GM19468 (cell line): ENCODE measurements at regions not wholly inside any gene's neighbourhood (a gene's known extent, or its start where the extent isn't known, plus 50 kb on each side); places are given as distances from the start of the nearest gene placed in this dataset.

Experiments used
- ATAC-seq: cut with Tn5 transposase; IDR thresholded peaks from one replicate; pipeline ENCODE4 v1.9.1; 2021; ENCODE audit warnings: mild to moderate bottlenecking, moderate library complexity, moderate number of reproducible peaks; ENCODE audit not compliant: unreplicated experiment; ENCODE audit errors: extremely low read depth

- ATAC-seq, result no peak
These were observed 148.4 kb upstream of the HMCN1 start for GRCh38 chr1:185585770-185586169.

DNA sequence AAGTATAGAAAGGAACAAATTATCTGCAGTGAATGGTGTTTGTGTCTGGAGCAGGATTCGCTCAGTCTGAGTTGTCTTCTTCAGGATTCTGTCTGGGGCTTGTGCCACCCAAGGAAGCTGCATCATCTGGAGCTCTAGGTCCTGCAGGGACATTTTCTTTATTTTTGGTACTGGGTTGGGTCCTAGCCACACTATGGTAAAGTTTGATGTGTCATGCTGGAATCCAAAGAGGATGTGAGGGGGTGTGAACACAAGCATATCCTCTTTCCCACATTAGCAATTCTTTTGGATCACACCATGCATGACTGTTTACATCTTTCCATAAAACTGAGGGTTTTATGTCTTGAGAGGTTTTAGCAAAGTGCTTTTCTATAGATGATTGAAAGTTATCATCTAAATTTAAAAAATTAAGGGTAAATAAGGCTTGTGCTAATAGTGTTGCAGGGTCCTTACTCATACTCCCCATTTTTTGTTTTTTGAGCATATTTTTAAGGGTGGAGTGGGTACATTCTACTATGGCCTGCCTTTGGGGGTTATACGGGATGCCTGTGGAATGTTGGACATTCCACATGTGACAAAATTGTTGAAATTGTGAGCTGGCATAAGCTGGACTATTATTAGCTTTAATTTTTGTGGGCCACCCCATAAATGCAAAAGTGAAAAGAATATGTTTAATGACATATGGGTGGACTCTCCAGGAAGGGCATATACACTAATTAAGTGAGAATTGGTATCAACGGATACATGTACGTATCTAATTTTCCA lies 152.0 kb upstream of the HMCN1 start:
- no peak for ATAC-seq

GRCh38 chr1:185581020-185581419 lies 153.2 kb upstream of the HMCN1 start:
- no peak for ATAC-seq

DNA sequence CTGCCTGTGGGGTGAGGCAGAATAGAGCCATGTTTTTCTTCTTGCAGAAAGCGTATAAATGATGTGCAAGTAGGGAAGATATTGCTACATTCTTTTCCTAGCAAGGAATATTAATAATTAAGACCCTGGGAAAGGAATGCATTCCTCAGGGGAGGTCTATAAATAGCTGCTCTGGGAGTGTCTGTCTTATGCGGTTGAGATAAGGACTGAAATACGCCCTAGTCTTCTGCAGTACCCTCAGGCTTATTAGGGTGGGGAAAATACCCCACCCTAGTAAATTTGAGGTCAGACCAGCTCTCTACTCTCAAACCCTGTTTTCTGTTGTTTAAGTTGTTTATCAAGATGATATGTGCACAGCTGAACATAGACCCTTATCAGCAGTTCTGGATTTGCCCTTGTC lies 155.9 kb upstream of the HMCN1 start:
- no peak for ATAC-seq

DNA sequence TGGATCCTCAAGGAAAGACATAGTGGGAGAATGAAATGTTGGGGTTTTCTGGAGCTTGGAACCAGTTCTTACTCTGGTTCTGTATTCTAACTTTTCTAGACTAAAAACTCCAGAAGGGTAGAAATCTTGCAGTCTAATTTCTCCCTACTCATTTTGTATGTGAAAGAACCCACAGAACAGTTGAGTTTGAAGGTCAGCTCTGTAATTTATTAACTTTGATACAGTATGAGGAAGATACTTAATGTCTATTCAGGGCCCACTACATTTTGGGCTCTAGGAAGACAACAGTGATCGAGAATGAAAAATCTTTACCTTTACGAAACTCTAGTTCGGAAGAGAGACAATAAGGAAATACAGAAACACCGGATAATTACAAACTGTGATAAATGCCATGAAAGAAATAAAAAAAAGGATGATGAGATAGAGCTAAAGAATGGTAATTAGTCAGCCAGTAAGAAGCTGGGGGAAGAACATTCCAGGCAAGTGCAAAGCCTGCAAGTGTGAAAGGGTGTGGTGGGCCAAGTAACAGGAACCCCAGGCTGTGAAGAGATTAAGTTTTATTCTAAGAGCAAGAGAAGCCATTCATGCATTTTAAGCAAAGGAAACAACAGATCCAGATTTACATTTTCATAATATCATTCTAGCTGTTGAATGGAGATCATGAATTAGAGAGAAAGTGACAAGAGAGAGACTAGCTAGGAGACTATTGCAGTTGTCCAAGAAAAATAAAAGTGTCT lies 159.9 kb upstream of the HMCN1 start:
- ATAC-seq, result no peak

GRCh38 chr1:185573677-185574076 lies 160.5 kb upstream of the HMCN1 start:
- ATAC-seq, result no peak

DNA sequence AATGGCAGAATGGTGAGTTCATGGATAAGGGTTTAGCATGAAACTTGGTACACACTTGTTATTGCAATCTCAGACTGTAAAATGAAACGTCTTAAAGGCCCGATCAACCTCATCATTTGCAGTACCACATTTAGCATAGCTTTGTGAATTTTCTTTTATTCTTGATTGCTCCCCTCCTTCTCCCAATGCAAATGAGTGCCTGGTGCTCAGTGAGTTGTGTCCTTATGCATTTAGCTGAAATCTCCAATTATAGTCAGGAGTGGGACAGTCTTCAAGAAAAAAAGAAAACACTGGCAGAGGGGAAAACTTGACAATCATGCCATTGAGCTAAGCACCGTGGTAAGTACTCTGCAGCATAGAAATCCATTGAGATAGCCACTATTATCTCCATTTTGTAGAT lies 161.0 kb upstream of the HMCN1 start:
- ATAC-seq, result no peak

- ATAC-seq, result no peak
These were observed 163.2 kb upstream of the HMCN1 start for GRCh38 chr1:185570962-185571361.

- ATAC-seq, result no peak
These were observed 165.8 kb upstream of the HMCN1 start for GRCh38 chr1:185568155-185569123.

GRCh38 chr1:185567440-185567839 lies 166.8 kb upstream of the HMCN1 start:
- ATAC-seq, result no peak

- peak; percentile 42 for ATAC-seq
These were observed 167.2 kb upstream of the HMCN1 start for GRCh38 chr1:185566995-185567394.

GRCh38 chr1:185565302-185565701 lies 168.9 kb upstream of the HMCN1 start:
- ATAC-seq, result no peak

DNA sequence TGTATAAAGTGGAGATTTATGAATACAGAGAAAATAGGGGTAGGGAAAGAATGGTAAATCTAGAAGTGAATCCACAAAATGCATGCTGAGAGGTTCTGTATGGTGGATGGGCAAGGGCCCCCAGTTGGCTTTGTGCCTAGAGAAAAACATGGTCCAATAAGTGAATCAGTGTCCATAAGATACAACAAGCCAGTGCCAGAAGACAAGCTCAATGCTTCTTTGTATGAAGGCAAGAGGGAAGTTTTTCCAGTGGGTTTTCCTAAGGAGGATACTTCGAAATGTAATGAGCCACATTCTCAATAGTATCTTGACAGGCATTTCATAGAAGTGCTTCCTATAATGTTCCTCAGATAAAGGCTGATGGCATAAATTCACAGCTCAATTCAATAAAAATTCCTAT lies 169.4 kb upstream of the HMCN1 start:
- no peak for ATAC-seq

DNA sequence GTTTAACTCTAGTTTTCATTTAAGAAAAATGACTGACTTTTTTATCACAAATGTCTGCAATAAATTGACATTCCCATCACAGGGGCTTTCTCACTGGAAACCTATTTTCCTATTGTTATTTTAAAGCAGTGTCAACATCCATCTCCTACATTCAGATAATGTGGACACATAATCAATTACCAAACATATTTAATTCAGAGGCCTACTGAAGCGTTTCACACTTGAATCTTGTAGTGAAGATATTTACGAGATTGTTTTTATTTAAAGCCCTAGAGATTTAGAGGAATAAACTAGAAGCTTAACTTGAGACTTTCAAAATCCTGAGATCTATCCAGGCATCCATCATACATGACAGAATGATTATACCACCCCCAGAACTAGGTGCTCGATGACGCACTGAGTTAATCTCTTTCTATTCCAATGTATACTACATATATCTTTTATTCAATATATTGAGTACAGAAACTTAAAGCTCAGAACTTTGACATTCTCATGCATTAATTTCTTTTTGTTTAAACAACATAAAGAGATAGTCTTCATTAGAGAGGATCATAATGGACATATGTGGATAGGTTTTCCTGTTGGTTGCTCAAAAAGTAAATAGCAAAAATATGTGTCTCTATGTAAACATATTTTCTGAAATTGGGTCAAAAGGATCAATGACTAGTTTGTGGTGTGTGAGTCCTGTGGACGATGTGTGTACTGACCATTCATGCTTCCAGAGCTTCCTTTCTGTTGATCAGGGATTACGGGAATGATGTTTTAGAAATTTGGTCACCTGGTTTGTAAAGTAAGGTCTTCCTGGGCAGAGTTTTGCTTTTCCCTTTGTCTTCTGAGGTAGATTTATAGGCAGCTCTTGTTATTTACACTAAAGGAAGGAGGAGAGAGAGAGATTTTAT lies 171.5 kb upstream of the HMCN1 start:
- ATAC-seq, result no peak

DNA sequence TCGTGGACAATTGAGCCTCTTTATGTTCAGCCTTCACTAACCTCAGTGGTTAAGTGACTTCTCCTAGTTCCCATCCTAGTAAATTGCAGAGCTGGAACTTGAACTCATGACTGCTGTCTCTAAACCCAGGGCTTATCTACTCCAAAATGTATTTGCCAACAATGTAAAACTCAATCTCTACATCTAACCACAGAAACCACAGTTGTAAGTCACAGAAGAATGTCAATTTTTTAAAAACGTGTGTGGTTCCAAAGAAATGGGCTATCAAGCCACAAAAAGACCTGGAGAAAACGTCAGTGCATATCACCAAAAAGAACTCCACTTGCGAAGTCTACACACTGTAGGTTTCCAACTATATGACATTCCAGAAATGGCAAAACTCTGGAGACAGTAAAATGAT lies 172.6 kb upstream of the HMCN1 start:
- ATAC-seq, result no peak

GRCh38 chr1:185560760-185561159 lies 173.4 kb upstream of the HMCN1 start:
- no peak for ATAC-seq

GRCh38 chr1:185559684-185560331 lies 174.4 kb upstream of the HMCN1 start:
- ATAC-seq, result peak; percentile 95

DNA sequence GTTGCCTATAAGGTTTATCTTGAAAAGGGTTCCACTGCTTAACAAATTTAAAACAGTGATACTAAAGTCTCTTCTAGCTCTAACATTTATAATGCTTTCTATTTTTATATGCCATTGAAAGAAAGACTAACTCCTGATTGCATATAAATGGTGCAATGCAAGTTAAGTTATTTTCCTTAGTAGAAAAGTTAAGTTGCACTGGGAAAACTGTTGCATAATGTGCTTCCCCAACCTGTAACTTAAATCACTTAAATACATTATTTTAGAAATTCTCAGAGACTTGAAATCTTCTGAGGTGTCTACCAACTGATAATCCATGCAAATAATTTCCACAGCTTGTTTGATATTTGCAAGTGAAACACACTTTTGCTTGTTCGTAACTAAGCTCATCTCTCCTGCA lies 175.0 kb upstream of the HMCN1 start:
- ATAC-seq, result no peak

- ATAC-seq, result no peak
These were observed 177.6 kb upstream of the HMCN1 start for GRCh38 chr1:185556561-185556960.
